ENCODE measurements at regions not wholly inside any gene's neighbourhood (a gene's known extent, or its start where the extent isn't known, plus 50 kb on each side); places are given as distances from the start of the nearest gene placed in this dataset.

DNA sequence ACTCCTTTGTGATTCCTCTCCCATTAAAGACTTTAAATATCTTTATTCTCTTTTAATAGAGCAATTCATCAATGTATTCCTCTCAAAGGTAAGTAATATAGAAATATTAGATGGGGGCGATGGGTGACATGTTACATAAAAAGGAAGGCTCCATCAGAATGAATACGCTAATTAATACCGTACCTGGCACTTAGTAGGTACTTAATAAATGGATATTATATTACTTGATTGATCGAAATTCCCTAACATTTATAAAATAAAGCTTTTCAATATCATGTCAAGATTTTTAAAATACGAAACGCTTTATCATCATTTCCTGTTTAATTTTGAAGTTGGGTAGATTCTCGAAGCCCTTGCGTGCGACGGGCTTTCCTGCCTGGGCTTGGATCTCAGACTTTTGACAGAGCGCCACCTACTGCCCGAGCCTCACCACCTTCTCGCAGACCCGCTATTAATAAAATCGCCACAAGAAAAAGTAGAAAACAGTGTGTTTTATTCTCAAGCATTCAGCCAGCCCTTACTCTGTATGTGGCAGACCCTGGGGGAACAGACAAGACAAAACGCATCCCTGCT is 99.4 kb downstream of the C5orf15 start:
- peak; percentile 82 for DNase-seq (ENCODE audit: low read depth in 1 of 2, low spot score in 1 of 2)
- Histone ChIP-seq H3K36me3 (no peaks in the 10 kb centered on the region), H3K4me1 (ENCODE audit: low read depth) (no peaks in the 10 kb centered on the region)

DNA sequence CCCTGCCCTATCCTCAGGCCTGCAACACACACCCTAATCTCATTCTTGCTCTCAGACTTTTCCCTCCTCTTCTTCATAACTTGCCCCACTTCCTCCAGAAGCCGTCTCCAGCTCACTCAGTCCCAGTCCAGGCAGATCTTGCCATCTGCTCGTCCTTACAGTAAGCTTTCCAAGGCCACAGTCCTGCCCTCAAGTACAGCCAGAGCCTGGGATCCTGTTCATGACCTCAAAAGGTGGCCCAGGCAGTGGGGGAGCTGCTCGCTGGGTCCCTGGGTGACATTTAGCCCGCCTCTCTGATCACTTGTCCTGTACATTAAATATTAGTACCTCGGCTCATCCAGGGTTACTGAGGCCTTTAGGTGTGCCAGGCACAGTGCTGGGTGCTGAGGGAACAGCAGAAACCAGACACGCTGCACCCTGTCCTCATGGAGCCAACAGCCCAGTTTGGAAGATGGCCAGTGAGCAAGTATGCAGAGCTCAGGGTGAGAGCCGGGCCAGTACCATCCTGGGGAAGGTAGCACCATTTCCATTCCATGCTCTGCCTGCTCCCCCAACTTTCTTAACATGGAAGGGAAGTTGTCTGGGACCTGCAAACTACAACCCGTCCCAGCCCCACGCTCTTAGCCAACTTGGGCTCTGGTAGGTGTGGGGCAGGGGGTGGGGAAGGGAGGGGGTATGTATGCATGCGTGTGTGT is 100.4 kb downstream of the C5orf15 start:
- Histone ChIP-seq H3K9me3 (ENCODE audit: low read depth) (no peaks in the 10 kb centered on the region), H3K36me3 (no peaks in the 10 kb centered on the region), H3K27ac (no peak overlapping the region), H3K4me3 (no peak overlapping the region), H3K4me1 (ENCODE audit: low read depth) (no peaks in the 10 kb centered on the region), H3K27me3 (no peaks in the 10 kb centered on the region)
- TF ChIP-seq CTCF (IDR thresholded peaks at IDR 0.05; ENCODE audit: low read depth, low read length), result no peak
- DNase-seq (ENCODE audit: low read depth in 1 of 2, low spot score in 1 of 2), result no peak

More for the DNA sequence above, 99.4 kb downstream of the C5orf15 start:
- no peak overlapping the region for H3K4me3 ChIP-seq
- H3K9me3 ChIP-seq (ENCODE audit: low read depth), result no peaks in the 10 kb centered on the region
- TF ChIP-seq CTCF (IDR thresholded peaks at IDR 0.05; ENCODE audit: low read depth, low read length), result peak; percentile 88
- H3K27ac ChIP-seq, result no peak overlapping the region
- H3K27me3 ChIP-seq, result no peaks in the 10 kb centered on the region

GRCh38 chr5:133867341-133867740 is 101.1 kb downstream of the C5orf15 start:
- no peaks in the 10 kb centered on the region for H3K4me1 ChIP-seq (ENCODE audit: low read depth)
- H3K36me3 ChIP-seq, result no peaks in the 10 kb centered on the region
- no peak overlapping the region for H3K4me3 ChIP-seq
- no peaks in the 10 kb centered on the region for H3K27me3 ChIP-seq
- no peak for DNase-seq (ENCODE audit: low read depth in 1 of 2, low spot score in 1 of 2)
- no peak for TF ChIP-seq CTCF (IDR thresholded peaks at IDR 0.05; ENCODE audit: low read depth, low read length)
- H3K27ac ChIP-seq, result no peak overlapping the region
- H3K9me3 ChIP-seq (ENCODE audit: low read depth), result no peaks in the 10 kb centered on the region

DNA sequence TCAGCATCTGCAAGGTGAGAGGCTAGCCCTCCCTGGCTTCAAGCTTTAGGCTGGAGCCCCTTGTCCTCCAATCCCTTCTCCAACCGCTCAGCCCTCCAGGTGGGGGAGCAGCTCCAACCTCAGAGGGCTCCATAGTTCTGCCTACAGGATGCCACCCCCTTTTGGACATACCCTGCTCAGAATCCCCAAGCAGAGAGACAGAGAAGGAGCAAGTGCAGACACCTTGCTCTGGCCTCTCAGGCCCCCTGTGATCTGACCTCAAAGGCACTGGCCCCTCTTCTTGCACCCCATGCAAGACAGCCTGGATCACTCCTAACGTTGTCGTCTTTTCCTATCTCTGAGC is 101.6 kb downstream of the C5orf15 start:
- TF ChIP-seq CTCF (IDR thresholded peaks at IDR 0.05; ENCODE audit: low read depth, low read length), result no peak
- no peak overlapping the region for H3K4me3 ChIP-seq

DNA sequence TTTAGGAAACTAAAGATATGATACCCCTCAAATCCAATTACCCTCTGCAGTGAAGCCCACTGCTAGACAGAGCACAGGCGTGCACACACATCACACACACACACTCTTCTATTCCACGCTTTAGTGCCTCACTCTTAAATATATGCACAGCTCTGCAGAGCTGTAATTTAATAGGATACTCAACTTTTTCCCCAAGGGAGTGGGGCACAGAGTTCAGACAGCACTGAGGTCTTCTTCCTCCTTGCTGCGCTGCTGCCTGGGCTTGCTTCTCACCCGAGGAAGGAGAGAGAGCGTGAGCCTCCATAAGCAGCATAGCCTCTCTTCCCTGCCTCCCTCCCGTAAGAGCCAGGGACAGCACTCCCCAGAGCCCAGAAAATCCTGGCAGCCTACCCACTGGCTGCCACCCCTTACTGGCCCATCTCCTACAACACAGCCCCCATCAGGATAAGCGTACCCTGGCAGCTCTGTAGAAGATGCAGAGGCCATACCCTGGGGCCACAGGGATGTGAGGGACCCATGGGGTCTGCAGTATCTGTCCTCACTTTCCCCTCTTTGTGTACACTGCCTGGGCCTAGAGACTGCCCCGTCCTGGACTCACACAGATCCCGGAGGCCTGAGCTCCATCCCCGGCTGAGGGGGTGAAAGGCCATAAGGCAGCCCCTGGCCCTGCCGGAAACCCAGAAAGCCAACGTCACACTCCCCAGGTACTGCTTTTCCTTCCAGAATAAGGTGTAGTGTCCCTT is 102.1 kb downstream of the C5orf15 start:
- H3K27me3 ChIP-seq, result no peaks in the 10 kb centered on the region
- no peaks in the 10 kb centered on the region for H3K36me3 ChIP-seq
- no peaks in the 10 kb centered on the region for H3K4me1 ChIP-seq (ENCODE audit: low read depth)
- H3K9me3 ChIP-seq (ENCODE audit: low read depth), result no peaks in the 10 kb centered on the region
- no peak overlapping the region for H3K4me3 ChIP-seq
- no peak for TF ChIP-seq CTCF (IDR thresholded peaks at IDR 0.05; ENCODE audit: low read depth, low read length)
- no peak for DNase-seq (ENCODE audit: low read depth in 1 of 2, low spot score in 1 of 2)
- H3K27ac ChIP-seq, result no peak overlapping the region

More for the DNA sequence above, 101.6 kb downstream of the C5orf15 start:
- H3K27ac ChIP-seq, result no peak overlapping the region
- no peaks in the 10 kb centered on the region for H3K4me1 ChIP-seq (ENCODE audit: low read depth)
- no peaks in the 10 kb centered on the region for H3K27me3 ChIP-seq
- H3K9me3 ChIP-seq (ENCODE audit: low read depth), result no peaks in the 10 kb centered on the region
- H3K36me3 ChIP-seq, result no peaks in the 10 kb centered on the region
- DNase-seq (ENCODE audit: low read depth in 1 of 2, low spot score in 1 of 2), result no peak
